Type B pancreatic cell (in vitro differentiated cells): ENCODE measurements at regions not wholly inside any gene's neighbourhood (a gene's known extent, or its start where the extent isn't known, plus 50 kb on each side); places are given as distances from the start of the nearest gene placed in this dataset.

Experiments
- DNase-seq: peaks from one replicate; pipeline ENCODE4 v3.0.0; 2021; ENCODE audit warnings: mixed read lengths; ENCODE audit not compliant: unreplicated experiment; ENCODE audit errors: extremely low spot score
- H3K27ac Mint-ChIP-seq: 2 replicates; pipeline ENCODE4 v1.8.0; 2021; ENCODE audit warnings: mild to moderate bottlenecking, mixed read lengths
- H3K27me3 Mint-ChIP-seq: 2 replicates; pipeline ENCODE4 v1.8.0; 2021; ENCODE audit warnings: mixed read lengths
- H3K36me3 Mint-ChIP-seq: 2 replicates; pipeline ENCODE4 v1.8.0; 2021; ENCODE audit warnings: mixed read lengths
- H3K4me1 Mint-ChIP-seq: one replicate; pipeline ENCODE4 v1.8.0; 2021; ENCODE audit warnings: mixed read lengths; ENCODE audit not compliant: unreplicated experiment
- H3K4me3 Mint-ChIP-seq: 2 replicates; pipeline ENCODE4 v1.8.0; 2021; ENCODE audit warnings: mild to moderate bottlenecking, mixed read lengths
- H3K9me3 Mint-ChIP-seq: 2 replicates; pipeline ENCODE4 v1.8.0; 2021; ENCODE audit warnings: mixed read lengths
- TF ChIP-seq, protein P1 (sequence below): fragments of 200-600 bp; sonication (generic); conservative IDR thresholded peaks from 2 replicates; pipeline ENCODE4 v1.5.0; 2021; ENCODE audit warnings: antibody characterized with exemption, mild to moderate bottlenecking

GRCh38 chr1:90325168-90325567, 330.3 kb downstream of the ZNF326 start:
- Mint-ChIP-seq H3K36me3 (no peaks in the 10 kb centered on the region), H3K4me1 (peaks cover 7% of the 10 kb centered on the region), H3K27ac (no peak overlapping the region), H3K27me3 (peaks cover 7% of the 10 kb centered on the region), H3K9me3 (peaks cover 8% of the 10 kb centered on the region), H3K4me3 (no peak overlapping the region)
- no peak for DNase-seq
- TF ChIP-seq, protein P1, sequence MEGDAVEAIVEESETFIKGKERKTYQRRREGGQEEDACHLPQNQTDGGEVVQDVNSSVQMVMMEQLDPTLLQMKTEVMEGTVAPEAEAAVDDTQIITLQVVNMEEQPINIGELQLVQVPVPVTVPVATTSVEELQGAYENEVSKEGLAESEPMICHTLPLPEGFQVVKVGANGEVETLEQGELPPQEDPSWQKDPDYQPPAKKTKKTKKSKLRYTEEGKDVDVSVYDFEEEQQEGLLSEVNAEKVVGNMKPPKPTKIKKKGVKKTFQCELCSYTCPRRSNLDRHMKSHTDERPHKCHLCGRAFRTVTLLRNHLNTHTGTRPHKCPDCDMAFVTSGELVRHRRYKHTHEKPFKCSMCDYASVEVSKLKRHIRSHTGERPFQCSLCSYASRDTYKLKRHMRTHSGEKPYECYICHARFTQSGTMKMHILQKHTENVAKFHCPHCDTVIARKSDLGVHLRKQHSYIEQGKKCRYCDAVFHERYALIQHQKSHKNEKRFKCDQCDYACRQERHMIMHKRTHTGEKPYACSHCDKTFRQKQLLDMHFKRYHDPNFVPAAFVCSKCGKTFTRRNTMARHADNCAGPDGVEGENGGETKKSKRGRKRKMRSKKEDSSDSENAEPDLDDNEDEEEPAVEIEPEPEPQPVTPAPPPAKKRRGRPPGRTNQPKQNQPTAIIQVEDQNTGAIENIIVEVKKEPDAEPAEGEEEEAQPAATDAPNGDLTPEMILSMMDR = no peak

- TF ChIP-seq, protein P1 = no peak
- Mint-ChIP-seq H3K27ac (no peak overlapping the region), H3K36me3 (no peaks in the 10 kb centered on the region), H3K9me3 (peaks cover 8% of the 10 kb centered on the region), H3K4me1 (peaks cover 7% of the 10 kb centered on the region), H3K4me3 (no peak overlapping the region), H3K27me3 (peaks cover 7% of the 10 kb centered on the region)
- no peak for DNase-seq
Measured at GRCh38 chr1:90322186-90322585, 327.3 kb downstream of the ZNF326 start.

DNA sequence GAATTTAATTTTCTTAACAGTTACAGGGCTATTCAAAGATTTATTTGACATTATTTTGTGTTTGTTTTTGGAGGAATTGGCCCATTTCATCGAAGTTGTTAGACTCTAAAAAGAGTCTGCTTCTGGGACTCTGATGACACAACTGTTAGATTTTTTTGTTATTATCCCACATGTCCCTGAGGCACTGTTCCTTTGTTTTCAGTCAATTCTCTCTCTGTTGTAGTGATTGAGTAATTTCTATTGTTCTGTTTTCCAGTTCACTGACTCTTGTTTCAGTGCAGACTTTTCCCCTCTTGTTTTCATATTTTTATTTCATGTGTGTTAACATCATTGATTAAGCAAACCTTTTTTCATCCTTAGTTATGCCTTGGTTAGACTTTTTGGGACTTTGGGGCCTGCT, 325.0 kb downstream of the ZNF326 start:
- Mint-ChIP-seq H3K36me3 (no peaks in the 10 kb centered on the region), H3K4me3 (no peak overlapping the region), H3K9me3 (peaks cover 8% of the 10 kb centered on the region), H3K27ac (no peak overlapping the region), H3K27me3 (peaks cover 3% of the 10 kb centered on the region), H3K4me1 (peaks cover 7% of the 10 kb centered on the region)
- DNase-seq = no peak
- TF ChIP-seq, protein P1 = no peak

DNA sequence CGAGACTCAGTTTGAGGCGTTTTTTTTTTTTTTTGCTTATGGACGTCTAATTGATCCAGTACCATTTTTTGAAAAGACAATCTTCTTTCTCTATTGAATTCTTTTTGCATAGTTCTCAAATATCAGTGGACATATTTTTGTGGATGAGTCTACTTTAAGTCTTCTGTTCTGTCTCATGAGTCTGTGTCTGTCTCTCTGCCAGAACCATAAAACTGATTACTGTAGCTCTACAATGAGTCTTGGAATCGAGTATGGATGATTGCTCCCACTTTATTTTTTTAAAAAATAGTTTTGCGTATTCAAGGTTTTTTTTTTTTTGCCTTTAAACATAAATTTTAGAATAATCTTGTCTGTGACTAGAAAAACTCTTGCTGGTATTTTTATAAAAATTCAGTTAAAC, 323.5 kb downstream of the ZNF326 start:
- H3K4me3 Mint-ChIP-seq = no peak overlapping the region
- H3K27ac Mint-ChIP-seq = no peak overlapping the region
- peaks cover 8% of the 10 kb centered on the region for H3K9me3 Mint-ChIP-seq
- peaks cover 3% of the 10 kb centered on the region for H3K27me3 Mint-ChIP-seq
- TF ChIP-seq, protein P1 = no peak
- H3K36me3 Mint-ChIP-seq = no peaks in the 10 kb centered on the region
- no peak for DNase-seq
- H3K4me1 Mint-ChIP-seq = peaks cover 7% of the 10 kb centered on the region

DNA sequence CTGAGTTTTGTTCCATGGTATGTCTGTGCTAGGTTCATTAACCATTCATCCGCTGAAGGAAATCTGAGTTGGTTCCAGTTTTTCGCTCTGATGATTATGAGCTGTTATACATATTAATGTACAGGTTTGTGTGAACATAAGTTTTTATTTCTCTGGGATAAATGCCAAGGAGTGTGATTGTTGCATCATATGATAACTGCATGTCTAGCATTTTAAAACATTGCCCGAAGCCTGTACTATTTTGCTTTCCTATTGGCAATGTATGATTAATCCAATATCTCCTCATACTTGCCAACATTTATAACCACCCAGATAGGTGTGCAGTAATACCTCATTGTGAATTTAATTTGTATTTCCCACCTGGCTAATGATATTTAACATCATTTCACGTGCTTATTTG, 322.7 kb downstream of the ZNF326 start:
- TF ChIP-seq, protein P1 = no peak
- no peaks in the 10 kb centered on the region for H3K36me3 Mint-ChIP-seq
- no peak overlapping the region for H3K4me3 Mint-ChIP-seq
- peaks cover 3% of the 10 kb centered on the region for H3K27me3 Mint-ChIP-seq
- H3K27ac Mint-ChIP-seq = no peak overlapping the region
- no peak for DNase-seq
- H3K4me1 Mint-ChIP-seq = peaks cover 7% of the 10 kb centered on the region
- H3K9me3 Mint-ChIP-seq = peaks cover 4% of the 10 kb centered on the region

DNA sequence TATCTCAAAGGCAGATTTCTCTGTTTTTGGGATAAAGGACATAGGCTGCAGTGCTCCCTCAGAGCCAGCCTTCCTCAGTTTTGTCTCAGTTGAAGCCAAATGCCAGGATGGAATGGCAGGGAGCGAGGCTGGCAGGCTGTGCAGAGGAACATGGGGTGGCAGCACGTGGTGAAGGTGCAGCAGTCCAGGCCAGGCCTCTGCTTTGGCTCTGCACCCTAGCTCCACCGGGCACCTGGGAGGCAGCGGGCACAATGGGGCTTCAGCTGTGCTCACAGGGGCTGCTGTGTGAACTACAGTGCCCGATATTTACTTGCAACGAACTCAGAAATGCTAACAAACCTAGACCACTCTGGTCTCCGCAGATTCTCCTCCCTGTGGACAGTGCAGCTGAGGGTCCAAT, 319.6 kb downstream of the ZNF326 start:
- DNase-seq = no peak
- no peaks in the 10 kb centered on the region for H3K27me3 Mint-ChIP-seq
- TF ChIP-seq, protein P1 = no peak
- no peaks in the 10 kb centered on the region for H3K4me1 Mint-ChIP-seq
- no peaks in the 10 kb centered on the region for H3K9me3 Mint-ChIP-seq
- no peak overlapping the region for H3K27ac Mint-ChIP-seq
- no peaks in the 10 kb centered on the region for H3K36me3 Mint-ChIP-seq
- no peak overlapping the region for H3K4me3 Mint-ChIP-seq
